IMR-90 (cell line): ENCODE measurements at regions not wholly inside any gene's neighbourhood (a gene's known extent, or its start where the extent isn't known, plus 50 kb on each side); places are given as distances from the start of the nearest gene placed in this dataset.

Experiments used
- ATAC-seq: fragments of 200-7000 bp; cut with Tn5 transposase; 2 replicates; pipeline ENCODE4 v1.9.1; 2020; ENCODE audit warnings: low read depth, mild to moderate bottlenecking, moderate library complexity
- BruUV-seq: library from RNA; stranded (reverse); fragments of 400-500 nt; replicated peaks from 2 replicates; lab custom pipeline; 2021; lab: Mats Ljungman, UMichigan
- CTCF ChIA-PET: fragments of 300-600 bp; formaldehyde crosslinking; extraction: SDS; loops from one replicate; lab custom pipeline; 2021; ENCODE audit warnings: antibody characterized with exemption; lab: Yijun Ruan, JAX
- POLR2A ChIA-PET: fragments of 300-600 bp; sonication (Branson Sonifier 250); formaldehyde crosslinking; loops from one replicate; lab custom pipeline; 2022; ENCODE audit warnings: antibody characterized with exemption; ENCODE audit not compliant: unreplicated experiment; lab: Charles Lee
- DNase-seq: peaks from one replicate; pipeline ENCODE4 v3.0.0; 2013
- H2AFZ ChIP-seq: replicated peaks from 2 replicates; pipeline ENCODE3; 2013; ENCODE audit warnings: low read length, mild to moderate bottlenecking; ENCODE audit not compliant: poor library complexity
- H2AK5ac ChIP-seq: 2 replicates; pipeline ENCODE4 v1.6.1; 2013; ENCODE audit warnings: low read depth, low read length, inconsistent platforms
- H2AK9ac ChIP-seq: replicated peaks from 2 replicates; pipeline ENCODE3; 2013; ENCODE audit warnings: mild to moderate bottlenecking, low read depth, low read length, moderate library complexity; ENCODE audit not compliant: poor library complexity
- H2BK120ac ChIP-seq: 2 replicates; pipeline ENCODE4 v1.6.1; 2013; ENCODE audit warnings: low read depth, low read length, inconsistent platforms
- H2BK15ac ChIP-seq: 3 replicates; pipeline ENCODE4 v1.6.1; 2013; ENCODE audit warnings: low read depth, low read length, inconsistent platforms
- H2BK20ac ChIP-seq: 2 replicates; pipeline ENCODE4 v1.6.1; 2013; ENCODE audit warnings: low read depth, mild to moderate bottlenecking, inconsistent platforms, low read length, moderate library complexity
- H2BK5ac ChIP-seq: 2 replicates; pipeline ENCODE4 v1.6.1; 2013; ENCODE audit warnings: mild to moderate bottlenecking, low read depth, low read length, inconsistent platforms; ENCODE audit not compliant: poor library complexity, severe bottlenecking
- H3K14ac ChIP-seq: replicated peaks from 2 replicates; pipeline ENCODE4 v1.6.1; 2013; ENCODE audit warnings: low read depth, low read length, inconsistent platforms
- H3K18ac ChIP-seq: 2 replicates; pipeline ENCODE4 v1.6.1; 2013; ENCODE audit warnings: low read depth, low read length, control low read depth
- H3K23ac ChIP-seq: 2 replicates; pipeline ENCODE4 v1.6.1; 2013; ENCODE audit warnings: low read depth, low read length, inconsistent platforms
- H3K27ac ChIP-seq: 2 replicates; pipeline ENCODE4 v1.5.1; 2013; ENCODE audit warnings: mild to moderate bottlenecking, control low read depth, low read length; ENCODE audit not compliant: insufficient read depth
- H3K27me3 ChIP-seq: 2 replicates; pipeline ENCODE4 v1.6.1; 2013; ENCODE audit warnings: low read length; ENCODE audit not compliant: control insufficient read depth, insufficient read depth
- H3K36me3 ChIP-seq: 2 replicates; pipeline ENCODE4 v1.6.1; 2013; ENCODE audit warnings: low read length, mixed read lengths; ENCODE audit not compliant: control insufficient read depth, insufficient read depth
- H3K4ac ChIP-seq: 2 replicates; pipeline ENCODE4 v1.6.1; 2013; ENCODE audit warnings: low read depth, low read length, inconsistent platforms
- H3K4me1 ChIP-seq: 2 replicates; pipeline ENCODE4 v1.6.1; 2013; ENCODE audit warnings: low read length, mixed read lengths; ENCODE audit not compliant: control insufficient read depth, insufficient read depth
- H3K4me2 ChIP-seq: 2 replicates; pipeline ENCODE4 v1.6.1; 2013; ENCODE audit warnings: low read depth, mild to moderate bottlenecking, control low read depth, low read length, moderate library complexity
- H3K4me3 ChIP-seq: 2 replicates; pipeline ENCODE4 v1.5.1; 2013; ENCODE audit warnings: low read depth, mild to moderate bottlenecking, control low read depth, low read length, moderate library complexity; ENCODE audit not compliant: insufficient read depth
- H3K56ac ChIP-seq: 2 replicates; pipeline ENCODE4 v1.6.1; 2013; ENCODE audit warnings: low read length, inconsistent platforms; ENCODE audit not compliant: insufficient read depth; ENCODE audit errors: extremely low read depth
- H3K79me1 ChIP-seq, 2 experiments: 2 replicates each; pipeline ENCODE4 v1.6.1; 2013; ENCODE audit warnings: low read length in 2 of 2, inconsistent platforms in 1 of 2, low read depth in 1 of 2
- H3K9ac ChIP-seq: 2 replicates; pipeline ENCODE4 v1.6.1; 2013; ENCODE audit warnings: low read depth, low read length, control low read depth
- H3K9me1 ChIP-seq: 2 replicates; pipeline ENCODE4 v1.6.1; 2013; ENCODE audit warnings: low read length, inconsistent platforms; ENCODE audit not compliant: insufficient read depth
- H3K9me3 ChIP-seq: 2 replicates; pipeline ENCODE4 v1.6.1; 2013; ENCODE audit warnings: low read length; ENCODE audit not compliant: control insufficient read depth, insufficient read depth
- H4K20me1 ChIP-seq: 2 replicates; pipeline ENCODE4 v1.6.1; 2013; ENCODE audit warnings: low read length, inconsistent platforms; ENCODE audit not compliant: insufficient read depth
- H4K5ac ChIP-seq: 2 replicates; pipeline ENCODE4 v1.6.1; 2013; ENCODE audit warnings: mild to moderate bottlenecking, low read depth, low read length, control low read depth
- H4K8ac ChIP-seq, 2 experiments: 2 replicates each; pipeline ENCODE4 v1.6.1; 2013; ENCODE audit warnings: low read depth in 2 of 2, low read length in 2 of 2, control low read depth in 1 of 2, inconsistent platforms in 1 of 2
- H4K91ac ChIP-seq: 2 replicates; pipeline ENCODE4 v1.6.1; 2013; ENCODE audit warnings: low read depth, low read length, inconsistent platforms; ENCODE audit not compliant: insufficient read depth
- MXI1 ChIP-seq: IDR thresholded peaks from 2 replicates; pipeline ENCODE4 v1.6.1; 2012; ENCODE audit warnings: low read depth, mild to moderate bottlenecking, low read length, moderate library complexity, borderline replicate concordance
- WGBS, 2 experiments: methylation state at CpG; one replicate each; pipeline versions ENCODE4 v1.1.5 to v1.1.7; 2013; ENCODE audit warnings: missing lambda C conversion rate in 2 of 2; ENCODE audit not compliant: insufficient read length in 1 of 2; ENCODE audit errors: extremely low coverage in 2 of 2; 5-methylcytosine and 5-hydroxymethylcytosine counted together
- dilution Hi-C: fragments of 300-500 bp; cut with HindIII; formaldehyde crosslinking; loops from one replicate; pipeline ENCODE4 v1.14.3; 2018; ENCODE audit warnings: low sequenced_read_pairs; ENCODE audit not compliant: unreplicated experiment
- in situ Hi-C: fragments of 300-500 bp; cut with MboI; formaldehyde crosslinking; loops from 3 replicates; pipeline ENCODE4 v1.14.3; 2019; ENCODE audit warnings: low sequenced_read_pairs, inconsistent platforms, mixed read lengths
- intact Hi-C: fragments of 100-400 bp; cut with micrococcal nuclease; formaldehyde crosslinking; loops from 2 replicates; pipeline ENCODE4 v1.10.0; 2022

DNA sequence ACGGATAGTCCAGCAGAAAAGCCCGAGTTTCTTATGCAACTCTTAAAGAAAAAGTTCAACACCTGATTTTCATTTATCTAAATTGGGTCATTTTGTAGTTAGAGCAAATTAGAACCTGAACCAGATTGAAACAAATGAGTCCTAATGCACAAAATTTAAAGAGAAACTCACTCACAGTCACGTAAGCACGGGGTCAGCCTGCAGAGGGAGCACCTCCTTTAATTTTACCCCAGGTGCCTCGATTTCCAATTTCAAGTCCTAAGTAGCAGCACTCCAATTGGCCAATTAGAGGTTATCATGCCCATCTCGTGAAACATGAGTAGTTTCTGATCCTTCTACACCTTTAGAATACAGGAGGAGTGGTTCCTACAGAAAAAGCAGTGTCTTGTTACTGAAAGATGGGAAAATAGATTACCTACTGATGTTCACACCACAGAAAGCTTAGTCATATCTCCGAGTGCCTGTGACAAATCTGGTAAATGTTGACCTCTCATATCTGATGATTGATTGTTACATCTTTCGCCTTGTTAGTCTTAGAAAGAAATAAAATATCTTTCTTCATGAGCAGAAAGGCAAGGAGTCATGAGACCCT lies 1929.8 kb upstream of the LRRTM1 start:
- no peak overlapping the region for H2BK5ac ChIP-seq
- no peak for TF ChIP-seq MXI1
- H3K4me3 ChIP-seq, result no peak overlapping the region
- H3K4me1 ChIP-seq, result no peaks in the 10 kb centered on the region
- no peak overlapping the region for H3K23ac ChIP-seq
- no peak overlapping the region for H3K9ac ChIP-seq
- no peak overlapping the region for H3K4me2 ChIP-seq
- POLR2A ChIA-PET, result no interaction called here
- intact Hi-C loops, result no loop called here
- H2BK15ac ChIP-seq, result no peak overlapping the region
- ATAC-seq (no peak), DNase-seq (no peak)
- H2BK120ac ChIP-seq, result no peak overlapping the region
- in situ Hi-C loops, result no loop called here
- no peak overlapping the region for H2BK20ac ChIP-seq
- no peaks in the 10 kb centered on the region for H3K27me3 ChIP-seq
- H3K56ac ChIP-seq, result no peak overlapping the region
- H3K4ac ChIP-seq, result no peak overlapping the region
- no peak overlapping the region for H4K8ac ChIP-seq
- no TSS peak for BruUV-seq
- dilution Hi-C loops, result no loop called here
- no peak overlapping the region for H4K5ac ChIP-seq
- no peak overlapping the region for H2AK5ac ChIP-seq
- H3K79me1 ChIP-seq, result no peaks in the 10 kb centered on the region
- no peak overlapping the region for H3K27ac ChIP-seq
- H2AFZ ChIP-seq, result no peak overlapping the region
- no peaks in the 10 kb centered on the region for H3K9me1 ChIP-seq
- H4K20me1 ChIP-seq, result no peaks in the 10 kb centered on the region
- WGBS, 2 experiments, result no CpG with 5 or more reads among the region's 8 CpGs
- no peak overlapping the region for H3K14ac ChIP-seq
- H2AK9ac ChIP-seq, result no peak overlapping the region
- CTCF ChIA-PET, result no interaction called here
- no peak overlapping the region for H4K91ac ChIP-seq
- H3K9me3 ChIP-seq, result peaks cover 4% of the 10 kb centered on the region; the same call in 1 of the 2 replicates
- no peak overlapping the region for H3K18ac ChIP-seq
- H3K36me3 ChIP-seq, result no peaks in the 10 kb centered on the region
